WTC11 (cell line): ENCODE measurements at regions not wholly inside any gene's neighbourhood (a gene's known extent, or its start where the extent isn't known, plus 50 kb on each side); places are given as distances from the start of the nearest gene placed in this dataset.

Experiments
- ATAC-seq: fragments of 200-7000 bp; cut with Tn5 transposase; 2 replicates; pipeline ENCODE4 v1.10.0; 2021; ENCODE audit warnings: mild to moderate bottlenecking, moderate library complexity
- CTCF ChIA-PET: fragments of 300-600 bp; sonication (Branson Sonifier 250); formaldehyde crosslinking; loops from one replicate; lab custom pipeline; 2021; ENCODE audit warnings: antibody characterized with exemption; lab: Charles Lee
- POLR2A ChIA-PET: fragments of 350-600 bp; sonication (Branson Sonifier 250); formaldehyde crosslinking; loops from one replicate; lab custom pipeline; 2021; ENCODE audit warnings: antibody characterized with exemption; lab: Charles Lee
- DNase-seq: peaks from one replicate; pipeline ENCODE4 v3.0.0; 2021; ENCODE audit warnings: low spot score
- H3K27ac Mint-ChIP-seq: 2 replicates; pipeline ENCODE4 v1.8.0; 2021; ENCODE audit warnings: mixed read lengths
- H3K27me3 Mint-ChIP-seq: 2 replicates; pipeline ENCODE4 v1.8.0; 2021; ENCODE audit warnings: low read depth, mild to moderate bottlenecking, moderate library complexity, mixed read lengths
- H3K36me3 Mint-ChIP-seq: 2 replicates; pipeline ENCODE4 v1.8.0; 2021; ENCODE audit warnings: mixed read lengths
- H3K4me1 Mint-ChIP-seq: 2 replicates; pipeline ENCODE4 v1.8.0; 2022; ENCODE audit warnings: mixed read lengths
- H3K4me3 Mint-ChIP-seq: 2 replicates; pipeline ENCODE4 v1.8.0; 2021; ENCODE audit warnings: mild to moderate bottlenecking, moderate library complexity, mixed read lengths
- H3K9me3 Mint-ChIP-seq: 2 replicates; pipeline ENCODE4 v1.8.0; 2021; ENCODE audit warnings: mixed read lengths
- AR ChIP-seq: fragments of 250-450 bp; sonication (Bioruptor Pico); IDR thresholded peaks from 2 replicates; pipeline ENCODE4 v1.9.0; 2021; ENCODE audit warnings: mild to moderate bottlenecking
- CTCF ChIP-seq: fragments of 200-600 bp; IDR thresholded peaks from 2 replicates; pipeline ENCODE4 v1.8.0; 2022; ENCODE audit warnings: antibody characterized with exemption
- ETV6 ChIP-seq: sonication (generic); formaldehyde crosslinking; IDR thresholded peaks from 2 replicates; pipeline ENCODE4 v1.8.1; 2022; ENCODE audit warnings: mild to moderate bottlenecking, missing genetic modification reagents
- FOXJ3 ChIP-seq: sonication (generic); formaldehyde crosslinking; IDR thresholded peaks from 2 replicates; pipeline ENCODE4 v1.9.0; 2021; ENCODE audit warnings: missing genetic modification reagents, mild to moderate bottlenecking, borderline replicate concordance
- FOXK1 ChIP-seq: sonication (generic); formaldehyde crosslinking; IDR thresholded peaks from 2 replicates; pipeline ENCODE4 v1.8.0; 2022; ENCODE audit warnings: mild to moderate bottlenecking, moderate library complexity, missing genetic modification reagents
- FOXP1 ChIP-seq: sonication (generic); formaldehyde crosslinking; IDR thresholded peaks from 2 replicates; pipeline ENCODE4 v1.8.0; 2022; ENCODE audit warnings: missing genetic modification reagents, mild to moderate bottlenecking, moderate library complexity, borderline replicate concordance
- GABPB1 ChIP-seq: sonication (generic); formaldehyde crosslinking; IDR thresholded peaks from 2 replicates; pipeline ENCODE4 v1.8.1; 2023; ENCODE audit warnings: mild to moderate bottlenecking, missing genetic modification reagents
- GTF2I ChIP-seq: fragments of 250-450 bp; sonication (Bioruptor Pico); conservative IDR thresholded peaks from 2 replicates; pipeline ENCODE4 v1.4.0; 2021; ENCODE audit warnings: mild to moderate bottlenecking
- IRF2 ChIP-seq: sonication (generic); formaldehyde crosslinking; IDR thresholded peaks from 2 replicates; pipeline ENCODE4 v1.8.0; 2022; ENCODE audit warnings: low read depth, missing genetic modification reagents, borderline replicate concordance
- NR1H2 ChIP-seq: sonication (generic); formaldehyde crosslinking; IDR thresholded peaks from 2 replicates; pipeline ENCODE4 v1.9.0; 2021; ENCODE audit warnings: mild to moderate bottlenecking, moderate library complexity, missing genetic modification reagents
- PRRX2 ChIP-seq: fragments of 250-450 bp; sonication (Bioruptor Pico); IDR thresholded peaks from 2 replicates; pipeline ENCODE4 v1.8.0; 2021; ENCODE audit warnings: mild to moderate bottlenecking
- SMAD4 ChIP-seq: sonication (generic); formaldehyde crosslinking; IDR thresholded peaks from 2 replicates; pipeline ENCODE4 v1.8.0; 2022; ENCODE audit warnings: mild to moderate bottlenecking, missing genetic modification reagents
- TCF7 ChIP-seq: sonication (generic); formaldehyde crosslinking; IDR thresholded peaks from 2 replicates; pipeline ENCODE4 v1.8.0; 2022; ENCODE audit warnings: mild to moderate bottlenecking, low read depth, missing genetic modification reagents, moderate library complexity
- ZNF219 ChIP-seq: sonication (generic); formaldehyde crosslinking; IDR thresholded peaks from 2 replicates; pipeline ENCODE4 v1.8.0; 2023; ENCODE audit warnings: missing genetic modification reagents, mild to moderate bottlenecking, borderline replicate concordance
- ZNF232 ChIP-seq: sonication (generic); formaldehyde crosslinking; IDR thresholded peaks from 2 replicates; pipeline ENCODE4 v1.8.0; 2022; ENCODE audit warnings: mild to moderate bottlenecking, missing genetic modification reagents
- ZNF671 ChIP-seq: fragments of 250-450 bp; sonication (Bioruptor Pico); IDR thresholded peaks from 2 replicates; pipeline ENCODE4 v1.8.0; 2021; ENCODE audit warnings: mild to moderate bottlenecking
- TF ChIP-seq, protein P1 (sequence below): sonication (generic); formaldehyde crosslinking; IDR thresholded peaks from 2 replicates; pipeline ENCODE4 v1.8.1; 2023; ENCODE audit warnings: mild to moderate bottlenecking, missing genetic modification reagents
- TF ChIP-seq, protein P2 (sequence below): fragments of 250-450 bp; sonication (Bioruptor Pico); IDR thresholded peaks from 2 replicates; pipeline ENCODE4 v2.1.2; 2022; ENCODE audit warnings: mild to moderate bottlenecking, moderate library complexity
- TF ChIP-seq, protein P3 (sequence below): sonication (generic); formaldehyde crosslinking; IDR thresholded peaks from 2 replicates; pipeline ENCODE4 v1.8.1; 2023; ENCODE audit warnings: mild to moderate bottlenecking, moderate library complexity, missing genetic modification reagents
- TF ChIP-seq, protein P4 (sequence below): sonication (generic); formaldehyde crosslinking; IDR thresholded peaks from 2 replicates; pipeline ENCODE4 v1.8.0; 2022; ENCODE audit warnings: mild to moderate bottlenecking, missing genetic modification reagents

- DNase-seq: no peak
- Mint-ChIP-seq H3K27ac (no peak overlapping the region), H3K36me3 (no peaks in the 10 kb centered on the region), H3K9me3 (peaks cover 32% of the 10 kb centered on the region), H3K4me3 (no peak overlapping the region), H3K27me3 (no peaks in the 10 kb centered on the region; the same call in 1 of the 2 replicates), H3K4me1 (peaks cover 9% of the 10 kb centered on the region)
- no peak for ATAC-seq
- ChIA-PET POLR2A (no interaction called here), CTCF (no interaction called here)
- TF ChIP-seq, protein P1, sequence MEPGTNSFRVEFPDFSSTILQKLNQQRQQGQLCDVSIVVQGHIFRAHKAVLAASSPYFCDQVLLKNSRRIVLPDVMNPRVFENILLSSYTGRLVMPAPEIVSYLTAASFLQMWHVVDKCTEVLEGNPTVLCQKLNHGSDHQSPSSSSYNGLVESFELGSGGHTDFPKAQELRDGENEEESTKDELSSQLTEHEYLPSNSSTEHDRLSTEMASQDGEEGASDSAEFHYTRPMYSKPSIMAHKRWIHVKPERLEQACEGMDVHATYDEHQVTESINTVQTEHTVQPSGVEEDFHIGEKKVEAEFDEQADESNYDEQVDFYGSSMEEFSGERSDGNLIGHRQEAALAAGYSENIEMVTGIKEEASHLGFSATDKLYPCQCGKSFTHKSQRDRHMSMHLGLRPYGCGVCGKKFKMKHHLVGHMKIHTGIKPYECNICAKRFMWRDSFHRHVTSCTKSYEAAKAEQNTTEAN (CRISPR knock-in tag): no peak
- TF ChIP-seq IRF2 (CRISPR knock-in tag): no peak
- TF ChIP-seq ZNF232 (CRISPR knock-in tag): no peak
- TF ChIP-seq NR1H2: no peak
- no peak for TF ChIP-seq PRRX2 (CRISPR knock-in tag)
- TF ChIP-seq, protein P2, sequence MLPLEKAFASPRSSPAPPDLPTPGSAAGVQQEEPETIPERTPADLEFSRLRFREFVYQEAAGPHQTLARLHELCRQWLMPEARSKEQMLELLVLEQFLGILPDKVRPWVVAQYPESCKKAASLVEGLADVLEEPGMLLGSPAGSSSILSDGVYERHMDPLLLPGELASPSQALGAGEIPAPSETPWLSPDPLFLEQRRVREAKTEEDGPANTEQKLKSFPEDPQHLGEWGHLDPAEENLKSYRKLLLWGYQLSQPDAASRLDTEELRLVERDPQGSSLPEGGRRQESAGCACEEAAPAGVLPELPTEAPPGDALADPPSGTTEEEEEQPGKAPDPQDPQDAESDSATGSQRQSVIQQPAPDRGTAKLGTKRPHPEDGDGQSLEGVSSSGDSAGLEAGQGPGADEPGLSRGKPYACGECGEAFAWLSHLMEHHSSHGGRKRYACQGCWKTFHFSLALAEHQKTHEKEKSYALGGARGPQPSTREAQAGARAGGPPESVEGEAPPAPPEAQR (CRISPR knock-in tag): no peak
- TF ChIP-seq, protein P3, sequence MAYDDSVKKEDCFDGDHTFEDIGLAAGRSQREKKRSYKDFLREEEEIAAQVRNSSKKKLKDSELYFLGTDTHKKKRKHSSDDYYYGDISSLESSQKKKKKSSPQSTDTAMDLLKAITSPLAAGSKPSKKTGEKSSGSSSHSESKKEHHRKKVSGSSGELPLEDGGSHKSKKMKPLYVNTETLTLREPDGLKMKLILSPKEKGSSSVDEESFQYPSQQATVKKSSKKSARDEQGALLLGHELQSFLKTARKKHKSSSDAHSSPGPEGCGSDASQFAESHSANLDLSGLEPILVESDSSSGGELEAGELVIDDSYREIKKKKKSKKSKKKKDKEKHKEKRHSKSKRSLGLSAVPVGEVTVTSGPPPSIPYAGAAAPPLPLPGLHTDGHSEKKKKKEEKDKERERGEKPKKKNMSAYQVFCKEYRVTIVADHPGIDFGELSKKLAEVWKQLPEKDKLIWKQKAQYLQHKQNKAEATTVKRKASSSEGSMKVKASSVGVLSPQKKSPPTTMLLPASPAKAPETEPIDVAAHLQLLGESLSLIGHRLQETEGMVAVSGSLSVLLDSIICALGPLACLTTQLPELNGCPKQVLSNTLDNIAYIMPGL (CRISPR knock-in tag): no peak
- TF ChIP-seq, protein P4, sequence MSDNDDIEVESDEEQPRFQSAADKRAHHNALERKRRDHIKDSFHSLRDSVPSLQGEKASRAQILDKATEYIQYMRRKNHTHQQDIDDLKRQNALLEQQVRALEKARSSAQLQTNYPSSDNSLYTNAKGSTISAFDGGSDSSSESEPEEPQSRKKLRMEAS (CRISPR knock-in tag): no peak
- no peak for TF ChIP-seq FOXJ3 (CRISPR knock-in tag)
- TF ChIP-seq SMAD4 (CRISPR knock-in tag): no peak
- TF ChIP-seq FOXP1 (CRISPR knock-in tag): no peak
- TF ChIP-seq GTF2I: no peak
- TF ChIP-seq GABPB1 (CRISPR knock-in tag): no peak
- no peak for TF ChIP-seq ZNF219
- TF ChIP-seq TCF7 (CRISPR knock-in tag): no peak
- TF ChIP-seq ZNF671: no peak
- TF ChIP-seq CTCF: no peak
Measured at GRCh38 chr2:71742953-71743601, 289.7 kb downstream of the DYSF start.

DNA sequence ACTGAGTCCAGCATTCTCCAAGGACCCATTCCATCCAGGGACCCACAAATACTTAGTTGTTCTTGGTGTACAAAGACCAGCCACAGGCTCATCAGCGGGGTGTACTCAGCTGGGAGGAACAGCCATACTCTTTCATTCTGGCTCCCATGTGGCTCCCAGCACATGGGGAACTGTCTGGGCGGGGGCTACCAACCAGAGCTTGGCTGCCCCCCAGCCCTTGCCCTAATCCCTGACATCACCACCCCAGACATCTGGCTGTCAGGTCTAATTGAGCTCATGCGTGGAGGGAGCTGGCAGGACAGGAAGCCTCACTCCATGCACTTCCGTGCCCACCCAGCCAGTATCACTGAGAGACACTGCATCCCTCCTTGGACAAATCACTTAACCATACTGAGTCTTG is 283.6 kb downstream of the DYSF start:
- H3K36me3 Mint-ChIP-seq: no peaks in the 10 kb centered on the region
- CTCF ChIA-PET: no interaction called here

More for the DNA sequence above, 283.6 kb downstream of the DYSF start:
- no peak for DNase-seq
- POLR2A ChIA-PET: no interaction called here
- Mint-ChIP-seq H3K27me3 (peaks cover 3% of the 10 kb centered on the region), H3K4me1 (no peaks in the 10 kb centered on the region), H3K27ac (no peak overlapping the region), H3K4me3 (no peak overlapping the region), H3K9me3 (peaks cover 34% of the 10 kb centered on the region)
- no peak for ATAC-seq
- TF ChIP-seq ETV6 (CRISPR knock-in tag) (no peak), FOXK1 (CRISPR knock-in tag) (no peak), AR (CRISPR knock-in tag) (no peak)
